Spleen (tissue), 11 donors: ENCODE measurements at regions not wholly inside any gene's neighbourhood (a gene's known extent, or its start where the extent isn't known, plus 50 kb on each side); places are given as distances from the start of the nearest gene placed in this dataset.
"Not testable (repeated sequence)": the region's sequence is repeated elsewhere in the genome, so short reads cannot be mapped to it uniquely, and the experiment has no call there.

Experiments used
- DNase-seq: peaks from one replicate; pipeline ENCODE4 v3.0.0-alpha.2; 2020
- H3K27ac ChIP-seq, 8 donors: fragments of 200-600 bp; sonication (generic) in 7 of 8; 1 replicate in 4 of 8; 2 replicates in 4 of 8; pipeline versions ENCODE4 v1.5.0 to v1.8.0; 2016 to 2021; ENCODE audit warnings: inconsistent platforms in 4 of 8, mild to moderate bottlenecking in 4 of 8, moderate library complexity in 1 of 8
- H3K27me3 ChIP-seq, 7 donors: fragments of 200-600 bp; sonication (generic) in 6 of 7; replicated peaks in 1 of 7; 1 replicate in 4 of 7; 2 replicates in 3 of 7; pipeline versions ENCODE4 v1.5.0 to v1.8.0; 2016 to 2021; ENCODE audit warnings: inconsistent platforms in 3 of 7, mild to moderate bottlenecking in 1 of 7
- H3K36me3 ChIP-seq, 6 donors: fragments of 200-600 bp; sonication (generic) in 5 of 6; 1 replicate in 4 of 6; 2 replicates in 2 of 6; pipeline versions ENCODE4 v1.5.0 to v1.8.0; 2016 to 2021; ENCODE audit warnings: inconsistent platforms in 2 of 6
- H3K4me1 ChIP-seq, 6 donors: fragments of 200-600 bp; sonication (generic) in 5 of 6; 1 replicate in 3 of 6; 2 replicates in 3 of 6; pipeline versions ENCODE4 v1.5.0 to v1.8.0; 2016 to 2021; ENCODE audit warnings: inconsistent platforms in 3 of 6
- H3K4me3 ChIP-seq, 8 donors: fragments of 200-600 bp; sonication (generic) in 7 of 8; 1 replicate in 4 of 8; 2 replicates in 4 of 8; pipeline versions ENCODE4 v1.5.0 to v1.8.0; 2016 to 2021; ENCODE audit warnings: inconsistent platforms in 4 of 8, mild to moderate bottlenecking in 4 of 8, moderate library complexity in 2 of 8
- H3K9me3 ChIP-seq, 8 donors: fragments of 200-600 bp; sonication (generic) in 7 of 8; 1 replicate in 4 of 8; 2 replicates in 4 of 8; pipeline versions ENCODE4 v1.5.0 to v1.8.0; 2016 to 2021; ENCODE audit warnings: inconsistent platforms in 4 of 8
- POLR2A ChIP-seq, 3 donors: fragments of 450-650 bp; IDR thresholded peaks; one replicate each; pipeline ENCODE4 v1.5.1; 2017; ENCODE audit warnings: antibody characterized with exemption in 3 of 3, mild to moderate bottlenecking in 1 of 3
- POLR2AphosphoS5 ChIP-seq, 3 donors: sonication (generic); formaldehyde crosslinking; IDR thresholded peaks; one replicate each; pipeline ENCODE4 v1.5.1; 2017; ENCODE audit warnings: antibody characterized with exemption in 3 of 3
- WGBS, 5 donors: extraction: QIAGEN DNeasy Blood & Tissue Kit in 3 of 5; methylation state at CpG; one replicate each; pipeline versions ENCODE4 v1.1.5 to v1.1.7; 2013 to 2018; 5-methylcytosine and 5-hydroxymethylcytosine counted together
- intact Hi-C: fragments of 100-400 bp; cut with DNase I; formaldehyde crosslinking; loops from one replicate; pipeline ENCODE4 v1.15.0; 2023; ENCODE audit warnings: low total_unique reads
- TF ChIP-seq, protein P1 (sequence below), 11 experiments: fragments of 200-600 bp in 7 of 11; fragments of 450-650 bp in 4 of 11; sonication (generic) in 4 of 11; IDR thresholded peaks in 8 of 11; conservative IDR thresholded peaks in 3 of 11; 1 replicate in 7 of 11; 2 replicates in 4 of 11; pipeline versions ENCODE4 v1.4.0 to v1.8.0; 2016 to 2021; ENCODE audit warnings: antibody characterized with exemption in 11 of 11, inconsistent platforms in 4 of 11, mild to moderate bottlenecking in 1 of 11
- donor health status: healthy with polysubstance abuse.
- donor health status: DM: no; HTN: no; CAD: no; lungs with moderate emphysema.
- donor health status: DM: no; HTN: no; CAD: no.
- donor health status: Bipolar disorder and iron deficiency.
- donor health status: healthy.
- donor health status: DM: no; HTN: no; CAD: no.
- donor health status: DM: yes; HTN: yes; CAD: no.

GRCh38 chr4:84260495-84260894 is 238.6 kb downstream of the NKX6-1 start:
- peaks cover 3 to 42% (median 26%) of the 10 kb centered on the region in 8 donors for H3K9me3 ChIP-seq
- H3K27me3 ChIP-seq: no peaks in the 10 kb centered on the region
- H3K36me3 ChIP-seq: no peaks in the 10 kb centered on the region
- no peak for TF ChIP-seq POLR2AphosphoS5 (IDR thresholded peaks at IDR 0.05)
- TF ChIP-seq, protein P1, sequence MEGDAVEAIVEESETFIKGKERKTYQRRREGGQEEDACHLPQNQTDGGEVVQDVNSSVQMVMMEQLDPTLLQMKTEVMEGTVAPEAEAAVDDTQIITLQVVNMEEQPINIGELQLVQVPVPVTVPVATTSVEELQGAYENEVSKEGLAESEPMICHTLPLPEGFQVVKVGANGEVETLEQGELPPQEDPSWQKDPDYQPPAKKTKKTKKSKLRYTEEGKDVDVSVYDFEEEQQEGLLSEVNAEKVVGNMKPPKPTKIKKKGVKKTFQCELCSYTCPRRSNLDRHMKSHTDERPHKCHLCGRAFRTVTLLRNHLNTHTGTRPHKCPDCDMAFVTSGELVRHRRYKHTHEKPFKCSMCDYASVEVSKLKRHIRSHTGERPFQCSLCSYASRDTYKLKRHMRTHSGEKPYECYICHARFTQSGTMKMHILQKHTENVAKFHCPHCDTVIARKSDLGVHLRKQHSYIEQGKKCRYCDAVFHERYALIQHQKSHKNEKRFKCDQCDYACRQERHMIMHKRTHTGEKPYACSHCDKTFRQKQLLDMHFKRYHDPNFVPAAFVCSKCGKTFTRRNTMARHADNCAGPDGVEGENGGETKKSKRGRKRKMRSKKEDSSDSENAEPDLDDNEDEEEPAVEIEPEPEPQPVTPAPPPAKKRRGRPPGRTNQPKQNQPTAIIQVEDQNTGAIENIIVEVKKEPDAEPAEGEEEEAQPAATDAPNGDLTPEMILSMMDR (IDR thresholded peaks at IDR 0.05 in 8 of 11, conservative IDR thresholded peaks at IDR 0.05 in 3 of 11): no peak
- TF ChIP-seq POLR2A (IDR thresholded peaks at IDR 0.05): no peak
- no peaks in the 10 kb centered on the region for H3K4me1 ChIP-seq
- intact Hi-C loops: no loop called here
- DNase-seq: no peak
- no peak overlapping the region for H3K27ac ChIP-seq
- H3K4me3 ChIP-seq: no peak overlapping the region

- Histone ChIP-seq H3K27ac (no peak overlapping the region), H3K27me3 (no peaks in the 10 kb centered on the region), H3K36me3 (no peaks in the 10 kb centered on the region), H3K4me1 (no peaks in the 10 kb centered on the region), H3K4me3 (no peak overlapping the region), H3K9me3 (peaks cover 3 to 42% (median 26%) of the 10 kb centered on the region in 8 donors)
- intact Hi-C loops: no loop called here
- no peak for TF ChIP-seq POLR2A (IDR thresholded peaks at IDR 0.05)
- no peak for TF ChIP-seq POLR2AphosphoS5 (IDR thresholded peaks at IDR 0.05)
- TF ChIP-seq, protein P1 (IDR thresholded peaks at IDR 0.05 in 8 of 11, conservative IDR thresholded peaks at IDR 0.05 in 3 of 11): peak in 7 of 11 experiments; percentile 19 to 45 (median 30)
- DNase-seq: no peak
- WGBS, 5 donors: 42 to 70% (median 54%) methylated on average over 2 of the region's 2 CpGs
Measured at GRCh38 chr4:84258905-84259830, 239.9 kb downstream of the NKX6-1 start.

- 88 to 92% (median 90%) methylated on average over 2 of the region's 2 CpGs for WGBS, 5 donors
- intact Hi-C loops: no loop called here
Measured at GRCh38 chr4:84254537-84254936, 244.6 kb downstream of the NKX6-1 start.

GRCh38 chr4:84249521-84249920 is 249.6 kb downstream of the NKX6-1 start:
- DNase-seq: no peak
- H3K27me3 ChIP-seq: no peaks in the 10 kb centered on the region
- H3K4me1 ChIP-seq: no peaks in the 10 kb centered on the region
- TF ChIP-seq, protein P1 (IDR thresholded peaks at IDR 0.05 in 8 of 11, conservative IDR thresholded peaks at IDR 0.05 in 3 of 11): no peak
- TF ChIP-seq POLR2A (IDR thresholded peaks at IDR 0.05): no peak
- no peak for TF ChIP-seq POLR2AphosphoS5 (IDR thresholded peaks at IDR 0.05)
- no peak overlapping the region for H3K4me3 ChIP-seq
- no peak overlapping the region for H3K27ac ChIP-seq
- WGBS, 5 donors: 65 to 76% (median 72%) methylated on average over 2 of the region's 2 CpGs
- H3K36me3 ChIP-seq: no peaks in the 10 kb centered on the region
- peaks cover 0 to 5% (median 0%) of the 10 kb centered on the region in 8 donors for H3K9me3 ChIP-seq
- intact Hi-C loops: no loop called here

More at GRCh38 chr4:84254537-84254936, 244.6 kb downstream of the NKX6-1 start:
- Histone ChIP-seq H3K4me1 (no peaks in the 10 kb centered on the region), H3K36me3 (no peaks in the 10 kb centered on the region), H3K9me3 (peaks cover under 1 to 12% (median 8%) of the 10 kb centered on the region in 8 donors), H3K27ac (no peak overlapping the region), H3K27me3 (no peaks in the 10 kb centered on the region), H3K4me3 (no peak overlapping the region)
- DNase-seq: no peak
- TF ChIP-seq POLR2AphosphoS5 (IDR thresholded peaks at IDR 0.05): no peak
- TF ChIP-seq, protein P1 (IDR thresholded peaks at IDR 0.05 in 8 of 11, conservative IDR thresholded peaks at IDR 0.05 in 3 of 11): no peak
- TF ChIP-seq POLR2A (IDR thresholded peaks at IDR 0.05): no peak

DNA sequence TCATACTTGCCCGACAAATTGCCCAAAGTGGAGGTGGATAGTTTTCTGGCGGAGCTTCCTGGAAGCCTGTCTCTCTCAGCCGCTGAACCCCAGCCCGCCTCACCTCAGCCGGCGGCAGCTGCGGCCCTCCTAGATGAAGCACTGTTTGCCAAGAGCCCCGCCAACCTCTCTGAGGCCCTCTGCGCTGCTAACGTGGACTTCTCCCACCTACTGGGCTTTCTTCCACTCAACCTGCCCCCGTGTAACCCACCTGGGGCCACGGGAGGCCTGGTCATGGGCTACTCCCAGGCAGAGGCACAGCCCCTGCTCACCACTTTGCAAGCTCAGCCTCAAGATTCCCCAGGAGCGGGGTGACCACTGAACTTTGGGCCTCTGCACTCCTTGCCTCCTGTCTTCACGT is 254.1 kb downstream of the NKX6-1 start:
- H3K36me3 ChIP-seq, DNase-seq, intact Hi-C loops, H3K27ac ChIP-seq, H3K4me1 ChIP-seq, H3K27me3 ChIP-seq, H3K4me3 ChIP-seq: not testable (repeated sequence)
- WGBS, 5 donors: 87 to 94% (median 90%) methylated on average over 14 of the region's 14 CpGs
- peaks cover 0 to 15% (median 0%) of the 10 kb centered on the region in 8 donors for H3K9me3 ChIP-seq

GRCh38 chr4:84244346-84244801 is 254.7 kb downstream of the NKX6-1 start:
- WGBS, 5 donors: 92 to 97% (median 95%) methylated on average over 16 to 19 of the region's 19 CpGs
- H3K4me1 ChIP-seq, H3K4me3 ChIP-seq, H3K27ac ChIP-seq, intact Hi-C loops, H3K36me3 ChIP-seq, H3K27me3 ChIP-seq: not testable (repeated sequence)
- H3K9me3 ChIP-seq: peaks cover 0 to 15% (median 0%) of the 10 kb centered on the region in 8 donors
- DNase-seq: peak; percentile 64
